Colonic mucosa (tissue), 4 donors: ENCODE measurements at regions not wholly inside any gene's neighbourhood (a gene's known extent, or its start where the extent isn't known, plus 50 kb on each side); places are given as distances from the start of the nearest gene placed in this dataset.
"Not testable (repeated sequence)": the region's sequence is repeated elsewhere in the genome, so short reads cannot be mapped to it uniquely, and the experiment has no call there.

ENCODE experiments used
- DNase-seq: peaks from one replicate; pipeline ENCODE4 v3.0.0-alpha.2; 2020
- H3K27ac ChIP-seq: fragments of 200-600 bp; one replicate; pipeline ENCODE4 v1.8.0; 2021
- H3K27me3 ChIP-seq: fragments of 200-600 bp; one replicate; pipeline ENCODE4 v1.8.0; 2021
- H3K36me3 ChIP-seq: fragments of 200-600 bp; one replicate; pipeline ENCODE4 v1.8.0; 2021
- H3K4me1 ChIP-seq: fragments of 200-600 bp; one replicate; pipeline ENCODE4 v1.8.0; 2021; ENCODE audit warnings: mild to moderate bottlenecking
- H3K4me3 ChIP-seq: fragments of 200-600 bp; one replicate; pipeline ENCODE4 v1.8.0; 2021
- H3K9ac ChIP-seq, 2 donors: one replicate each; pipeline ENCODE4 v1.7.0; 2013; ENCODE audit warnings: control low read depth in 2 of 2, low read depth in 2 of 2, low read length in 2 of 2
- H3K9me3 ChIP-seq: fragments of 200-600 bp; one replicate; pipeline ENCODE4 v1.8.0; 2021
- intact Hi-C: fragments of 100-400 bp; cut with DNase I; formaldehyde crosslinking; loops from one replicate; pipeline ENCODE4 v1.14.1; 2022
- TF ChIP-seq, protein P1 (sequence below): fragments of 200-600 bp; IDR thresholded peaks from one replicate; pipeline ENCODE4 v1.8.0; 2022; ENCODE audit warnings: antibody characterized with exemption, mild to moderate bottlenecking
- donor health status: healthy.
- donor health status: DM: no; HTN: no; CAD: no.
- donor health status: DM: no; HTN: no; CAD: no.

DNA sequence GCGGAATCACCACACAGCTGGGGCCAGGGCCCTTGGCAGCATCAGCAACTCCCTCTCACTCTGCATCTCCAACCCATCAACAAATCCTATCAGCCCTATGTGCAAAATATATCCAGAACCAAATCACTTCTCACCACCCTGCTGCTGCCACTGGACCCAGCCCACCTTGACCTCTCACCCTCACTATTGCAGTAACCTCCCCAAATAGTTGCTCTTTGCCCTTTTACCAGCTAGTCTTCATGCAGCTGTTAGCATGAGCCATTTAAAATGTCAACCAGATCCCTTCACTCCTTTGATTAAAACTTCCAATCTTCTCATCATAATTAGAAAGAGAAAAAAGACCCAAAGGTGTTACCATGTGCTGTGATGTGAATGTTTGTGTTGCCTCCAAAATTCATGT is 155.7 kb upstream of the IRF2BP2 start:
- Histone ChIP-seq H3K4me3 (no peak overlapping the region), H3K9me3 (no peaks in the 10 kb centered on the region), H3K27me3 (no peaks in the 10 kb centered on the region), H3K27ac (no peak overlapping the region), H3K36me3 (no peaks in the 10 kb centered on the region), H3K9ac (no peak overlapping the region), H3K4me1 (no peaks in the 10 kb centered on the region)
- intact Hi-C loops = no loop called here
- no peak for DNase-seq
- TF ChIP-seq, protein P1, sequence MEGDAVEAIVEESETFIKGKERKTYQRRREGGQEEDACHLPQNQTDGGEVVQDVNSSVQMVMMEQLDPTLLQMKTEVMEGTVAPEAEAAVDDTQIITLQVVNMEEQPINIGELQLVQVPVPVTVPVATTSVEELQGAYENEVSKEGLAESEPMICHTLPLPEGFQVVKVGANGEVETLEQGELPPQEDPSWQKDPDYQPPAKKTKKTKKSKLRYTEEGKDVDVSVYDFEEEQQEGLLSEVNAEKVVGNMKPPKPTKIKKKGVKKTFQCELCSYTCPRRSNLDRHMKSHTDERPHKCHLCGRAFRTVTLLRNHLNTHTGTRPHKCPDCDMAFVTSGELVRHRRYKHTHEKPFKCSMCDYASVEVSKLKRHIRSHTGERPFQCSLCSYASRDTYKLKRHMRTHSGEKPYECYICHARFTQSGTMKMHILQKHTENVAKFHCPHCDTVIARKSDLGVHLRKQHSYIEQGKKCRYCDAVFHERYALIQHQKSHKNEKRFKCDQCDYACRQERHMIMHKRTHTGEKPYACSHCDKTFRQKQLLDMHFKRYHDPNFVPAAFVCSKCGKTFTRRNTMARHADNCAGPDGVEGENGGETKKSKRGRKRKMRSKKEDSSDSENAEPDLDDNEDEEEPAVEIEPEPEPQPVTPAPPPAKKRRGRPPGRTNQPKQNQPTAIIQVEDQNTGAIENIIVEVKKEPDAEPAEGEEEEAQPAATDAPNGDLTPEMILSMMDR = no peak

DNA sequence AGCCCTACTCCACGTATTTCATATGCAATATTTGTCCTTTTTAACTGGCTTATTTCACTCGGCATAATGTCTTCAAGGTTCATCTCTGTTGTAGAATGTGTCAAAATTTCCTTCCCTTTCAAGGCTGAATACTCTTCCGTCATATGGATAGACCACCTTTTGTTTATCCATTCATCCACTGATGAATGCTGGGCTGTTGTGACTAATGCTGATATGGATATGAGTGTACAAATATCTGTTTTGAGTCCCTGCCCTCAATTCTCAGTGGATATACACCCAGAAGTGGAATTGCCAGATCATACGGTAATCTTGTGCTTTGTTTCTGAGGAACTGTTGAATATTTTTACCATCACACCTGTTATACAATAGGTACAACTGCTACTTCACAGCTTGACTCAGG is 155.2 kb upstream of the IRF2BP2 start:
- no peaks in the 10 kb centered on the region for H3K36me3 ChIP-seq
- TF ChIP-seq, protein P1 = no peak
- H3K9me3 ChIP-seq = no peaks in the 10 kb centered on the region
- H3K9ac ChIP-seq = no peak overlapping the region
- intact Hi-C loops = no loop called here
- no peak overlapping the region for H3K4me3 ChIP-seq
- DNase-seq = no peak
- H3K27me3 ChIP-seq = no peaks in the 10 kb centered on the region
- H3K27ac ChIP-seq = no peak overlapping the region
- no peaks in the 10 kb centered on the region for H3K4me1 ChIP-seq

DNA sequence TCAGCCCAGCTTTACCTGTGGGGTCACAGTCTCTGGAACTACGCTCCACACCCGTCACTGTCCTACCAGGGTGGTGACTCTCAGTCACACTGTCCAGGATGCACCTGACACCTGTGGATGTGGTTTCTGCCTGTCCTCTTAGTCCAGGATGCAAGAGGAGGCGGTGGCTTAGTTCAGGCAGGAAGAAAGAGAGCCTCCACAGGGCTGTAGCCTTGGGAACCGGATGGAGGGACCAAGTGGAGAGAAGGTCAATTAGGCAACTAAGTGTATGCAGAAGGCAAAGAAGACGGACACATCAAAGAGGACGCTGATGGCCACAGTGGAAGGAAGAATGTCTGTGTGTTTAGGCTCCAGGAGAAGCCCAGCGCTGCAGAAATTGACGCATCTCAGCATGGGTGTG is 153.9 kb upstream of the IRF2BP2 start:
- Histone ChIP-seq H3K9ac (no peak overlapping the region), H3K4me1 (no peaks in the 10 kb centered on the region), H3K36me3 (no peaks in the 10 kb centered on the region), H3K27ac (no peak overlapping the region), H3K9me3 (no peaks in the 10 kb centered on the region), H3K27me3 (no peaks in the 10 kb centered on the region), H3K4me3 (no peak overlapping the region)
- DNase-seq = no peak
- intact Hi-C loops = no loop called here
- TF ChIP-seq, protein P1 = no peak

DNA sequence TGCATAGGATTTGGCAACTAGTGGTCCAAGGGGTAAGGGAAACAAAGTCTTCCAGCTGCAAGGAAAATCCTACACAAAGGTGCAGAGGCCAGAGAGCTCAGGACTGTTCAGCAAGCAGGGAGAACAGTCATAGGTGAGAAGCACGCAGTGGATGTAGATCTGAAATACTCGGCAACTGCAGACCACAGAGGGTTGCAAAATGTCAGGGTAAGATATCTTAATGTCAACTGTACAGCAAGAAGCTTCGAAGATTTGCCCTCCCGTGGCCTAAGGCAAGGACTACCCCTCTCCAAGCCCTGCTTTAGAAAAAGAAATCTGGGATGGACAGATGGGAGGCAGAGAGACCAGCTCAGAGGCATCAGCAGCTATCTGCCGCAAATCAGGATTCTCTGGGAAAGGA is 153.4 kb upstream of the IRF2BP2 start:
- TF ChIP-seq, protein P1 = no peak
- Histone ChIP-seq H3K36me3 (no peaks in the 10 kb centered on the region), H3K27ac (no peak overlapping the region), H3K4me1 (no peaks in the 10 kb centered on the region), H3K9me3 (no peaks in the 10 kb centered on the region), H3K9ac (no peak overlapping the region), H3K27me3 (no peaks in the 10 kb centered on the region), H3K4me3 (no peak overlapping the region)
- intact Hi-C loops = no loop called here
- no peak for DNase-seq

DNA sequence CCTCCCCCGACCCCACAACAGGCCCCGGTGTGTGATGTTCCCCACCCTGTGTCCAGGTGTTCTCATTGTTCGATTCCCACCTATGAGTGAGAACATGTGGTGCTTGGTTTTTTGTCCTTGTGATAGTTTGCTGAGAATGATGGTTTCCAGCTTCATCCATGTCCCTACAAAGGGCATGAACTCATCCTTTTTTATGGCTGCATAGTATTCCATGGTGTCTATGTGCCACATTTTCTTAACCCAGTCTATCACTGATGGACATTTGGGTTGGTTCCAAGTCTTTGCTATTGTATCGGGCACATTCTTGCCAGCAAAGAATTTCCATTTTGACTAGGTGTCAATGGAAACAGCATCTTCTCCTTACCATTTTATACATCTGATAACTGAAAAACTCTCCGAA is 152.1 kb upstream of the IRF2BP2 start:
- H3K4me1 ChIP-seq, H3K4me3 ChIP-seq, H3K27me3 ChIP-seq, H3K9ac ChIP-seq, H3K9me3 ChIP-seq, H3K27ac ChIP-seq, DNase-seq, intact Hi-C loops, H3K36me3 ChIP-seq: not testable (repeated sequence)

DNA sequence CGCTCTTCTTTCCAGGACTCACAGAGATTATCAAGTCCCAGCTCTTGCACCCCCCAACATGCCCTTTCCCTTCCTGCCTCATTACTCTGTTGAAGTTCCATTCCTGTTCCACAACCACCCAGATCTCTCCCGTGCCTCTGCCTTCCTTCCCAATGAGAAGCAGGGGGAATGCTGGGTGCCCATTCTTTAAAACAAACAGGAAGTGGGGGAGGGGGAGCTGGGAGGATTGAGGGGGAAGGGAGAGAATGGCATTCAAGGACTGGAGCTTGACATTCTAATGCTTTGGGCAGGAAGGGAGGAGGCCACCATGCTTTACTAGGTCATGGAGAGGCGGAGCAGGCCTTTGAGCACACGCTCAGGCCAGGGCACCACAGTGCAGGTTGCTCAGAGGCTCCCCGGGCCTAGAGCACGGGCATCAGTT is 150.3 kb upstream of the IRF2BP2 start:
- Histone ChIP-seq H3K36me3 (no peaks in the 10 kb centered on the region), H3K27ac (no peak overlapping the region), H3K9me3 (no peaks in the 10 kb centered on the region), H3K4me1 (no peaks in the 10 kb centered on the region), H3K27me3 (no peaks in the 10 kb centered on the region), H3K9ac (no peak overlapping the region), H3K4me3 (no peak overlapping the region)
- intact Hi-C loops = no loop called here
- TF ChIP-seq, protein P1 = no peak
- no peak for DNase-seq
